DND-41 (cell line): ENCODE measurements at regions not wholly inside any gene's neighbourhood (a gene's known extent, or its start where the extent isn't known, plus 50 kb on each side); places are given as distances from the start of the nearest gene placed in this dataset.

Experiments used
- ATAC-seq: fragments of 200-7000 bp; cut with Tn5 transposase; 3 replicates; pipeline ENCODE4 v1.9.1; 2021; ENCODE audit warnings: low read depth; ENCODE audit not compliant: insufficient read depth
- DNase-seq: peaks from one replicate; pipeline ENCODE4 v3.0.0-alpha.2; 2020
- H2AFZ ChIP-seq: 2 replicates; pipeline ENCODE4 v1.6.0; 2012; ENCODE audit warnings: low read depth, low read length
- H3K27ac ChIP-seq: 2 replicates; pipeline ENCODE4 v1.5.1; 2012; ENCODE audit warnings: low read length, inconsistent platforms
- H3K27me3 ChIP-seq: fragments of 200-600 bp; sonication (generic); 2 replicates; pipeline ENCODE4 v1.6.0; 2012; ENCODE audit warnings: low read length, mild to moderate bottlenecking, inconsistent platforms; ENCODE audit not compliant: insufficient read depth, poor library complexity
- H3K36me3 ChIP-seq: 2 replicates; pipeline ENCODE4 v1.5.1; 2012; ENCODE audit warnings: low read length, inconsistent platforms; ENCODE audit not compliant: insufficient read depth
- H3K4me1 ChIP-seq: 2 replicates; pipeline ENCODE4 v1.5.1; 2012; ENCODE audit warnings: mild to moderate bottlenecking, low read length; ENCODE audit not compliant: insufficient read depth
- H3K4me2 ChIP-seq: 2 replicates; pipeline ENCODE4 v1.6.0; 2012; ENCODE audit warnings: mild to moderate bottlenecking, moderate library complexity, low read length, inconsistent platforms; ENCODE audit not compliant: insufficient read depth
- H3K4me3 ChIP-seq, 2 experiments: fragments of 200-600 bp in 1 of 2; shearing (Covaris generic) in 1 of 2; 2 replicates each; pipeline ENCODE4 v1.5.1; 2012 to 2016; ENCODE audit warnings: inconsistent platforms in 2 of 2, low read length in 2 of 2, mild to moderate bottlenecking in 2 of 2, low read depth in 1 of 2, moderate library complexity in 1 of 2
- H3K79me2 ChIP-seq: 2 replicates; pipeline ENCODE4 v1.6.0; 2012; ENCODE audit warnings: low read length, inconsistent platforms; ENCODE audit not compliant: insufficient read depth
- H3K9ac ChIP-seq: 2 replicates; pipeline ENCODE4 v1.6.0; 2012; ENCODE audit warnings: low read depth, mild to moderate bottlenecking, inconsistent platforms, low read length, moderate library complexity
- H3K9me3 ChIP-seq: 2 replicates; pipeline ENCODE4 v1.5.1; 2012; ENCODE audit warnings: low read length, moderate library complexity, mild to moderate bottlenecking, inconsistent platforms; ENCODE audit not compliant: insufficient read depth, severe bottlenecking
- H4K20me1 ChIP-seq: 2 replicates; pipeline ENCODE4 v1.6.0; 2012; ENCODE audit warnings: low read length; ENCODE audit not compliant: insufficient read depth
- EZH2 ChIP-seq: IDR thresholded peaks from 3 replicates; pipeline ENCODE4 v1.6.1; 2012; ENCODE audit warnings: borderline replicate concordance, low read depth, mild to moderate bottlenecking, moderate library complexity, low read length, inconsistent platforms; ENCODE audit not compliant: severe bottlenecking
- TF ChIP-seq, protein P1 (sequence below): IDR thresholded peaks from 2 replicates; pipeline ENCODE4 v1.5.1; 2012; ENCODE audit warnings: borderline replicate concordance, low read length, moderate library complexity, mild to moderate bottlenecking; ENCODE audit not compliant: poor library complexity, severe bottlenecking; ENCODE audit errors: extremely low read depth

DNA sequence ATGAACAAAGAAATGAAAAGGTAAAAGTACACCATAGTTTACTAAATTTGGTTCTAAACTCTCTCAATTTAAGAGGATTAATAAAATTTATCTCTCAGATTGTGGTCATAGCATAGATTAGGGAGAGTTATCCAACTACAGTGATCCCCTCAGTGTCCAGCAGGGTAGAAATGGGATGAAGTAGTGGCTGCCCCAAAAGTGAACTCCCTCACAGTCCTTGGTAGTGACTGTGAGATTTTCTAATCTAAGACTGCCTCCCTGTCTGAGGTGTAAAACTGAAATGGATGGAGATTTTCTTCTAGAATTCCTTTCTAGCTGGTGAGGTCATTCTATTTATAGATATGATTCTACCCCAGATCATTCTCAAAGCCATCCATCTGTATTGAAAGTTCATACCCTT is 455.5 kb downstream of the ACTL7B start:
- Histone ChIP-seq H4K20me1 (no peaks in the 10 kb centered on the region), H3K36me3 (no peaks in the 10 kb centered on the region), H3K27me3 (no peaks in the 10 kb centered on the region), H3K27ac (no peak overlapping the region), H3K4me1 (no peaks in the 10 kb centered on the region), H3K4me2 (no peak overlapping the region), H3K4me3 (no peak overlapping the region), H3K9me3 (no peaks in the 10 kb centered on the region), H3K79me2 (no peaks in the 10 kb centered on the region), H2AFZ (no peak overlapping the region), H3K9ac (no peak overlapping the region)
- TF ChIP-seq, protein P1, sequence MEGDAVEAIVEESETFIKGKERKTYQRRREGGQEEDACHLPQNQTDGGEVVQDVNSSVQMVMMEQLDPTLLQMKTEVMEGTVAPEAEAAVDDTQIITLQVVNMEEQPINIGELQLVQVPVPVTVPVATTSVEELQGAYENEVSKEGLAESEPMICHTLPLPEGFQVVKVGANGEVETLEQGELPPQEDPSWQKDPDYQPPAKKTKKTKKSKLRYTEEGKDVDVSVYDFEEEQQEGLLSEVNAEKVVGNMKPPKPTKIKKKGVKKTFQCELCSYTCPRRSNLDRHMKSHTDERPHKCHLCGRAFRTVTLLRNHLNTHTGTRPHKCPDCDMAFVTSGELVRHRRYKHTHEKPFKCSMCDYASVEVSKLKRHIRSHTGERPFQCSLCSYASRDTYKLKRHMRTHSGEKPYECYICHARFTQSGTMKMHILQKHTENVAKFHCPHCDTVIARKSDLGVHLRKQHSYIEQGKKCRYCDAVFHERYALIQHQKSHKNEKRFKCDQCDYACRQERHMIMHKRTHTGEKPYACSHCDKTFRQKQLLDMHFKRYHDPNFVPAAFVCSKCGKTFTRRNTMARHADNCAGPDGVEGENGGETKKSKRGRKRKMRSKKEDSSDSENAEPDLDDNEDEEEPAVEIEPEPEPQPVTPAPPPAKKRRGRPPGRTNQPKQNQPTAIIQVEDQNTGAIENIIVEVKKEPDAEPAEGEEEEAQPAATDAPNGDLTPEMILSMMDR = no peak
- no peak for TF ChIP-seq EZH2
- DNase-seq (no peak), ATAC-seq (no peak)

DNA sequence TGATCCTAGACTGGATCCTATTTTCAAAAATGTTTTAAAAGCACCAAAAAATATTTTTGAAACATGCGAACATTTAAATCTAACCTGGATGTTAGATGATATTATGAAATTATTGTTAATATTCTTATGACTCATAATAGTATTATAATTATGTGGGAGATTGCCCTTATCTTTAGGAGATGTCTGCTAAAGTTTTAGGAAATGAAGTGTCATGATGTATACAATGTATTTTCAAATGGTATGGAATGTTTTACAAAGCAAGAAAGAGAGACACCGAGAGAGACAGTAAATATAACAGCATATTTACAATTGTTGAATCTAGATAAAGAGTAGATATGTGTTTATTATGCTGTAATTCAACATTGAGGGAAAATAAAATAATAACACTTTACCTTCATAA is 455.9 kb downstream of the ACTL7B start:
- Histone ChIP-seq H3K4me3 (no peak overlapping the region), H2AFZ (no peak overlapping the region)
- no peak for TF ChIP-seq EZH2
- TF ChIP-seq, protein P1 = no peak

GRCh38 chr9:108397286-108397685 is 458.5 kb downstream of the ACTL7B start:
- Histone ChIP-seq H4K20me1 (no peaks in the 10 kb centered on the region), H3K9ac (no peak overlapping the region), H3K4me2 (no peak overlapping the region), H3K79me2 (no peaks in the 10 kb centered on the region), H3K4me3 (no peak overlapping the region), H3K4me1 (no peaks in the 10 kb centered on the region), H3K36me3 (no peaks in the 10 kb centered on the region), H3K9me3 (no peaks in the 10 kb centered on the region), H3K27me3 (no peaks in the 10 kb centered on the region), H2AFZ (no peak overlapping the region), H3K27ac (no peak overlapping the region)
- no peak for DNase-seq
- no peak for TF ChIP-seq EZH2
- TF ChIP-seq, protein P1 = no peak
- ATAC-seq = no peak

More for the DNA sequence above, 455.9 kb downstream of the ACTL7B start:
- H3K4me1 ChIP-seq = no peaks in the 10 kb centered on the region
- no peaks in the 10 kb centered on the region for H3K9me3 ChIP-seq
- H3K27ac ChIP-seq = no peak overlapping the region
- DNase-seq (no peak), ATAC-seq (no peak)
- H3K79me2 ChIP-seq = no peaks in the 10 kb centered on the region
- no peak overlapping the region for H3K4me2 ChIP-seq
- H3K27me3 ChIP-seq = no peaks in the 10 kb centered on the region
- H3K9ac ChIP-seq = no peak overlapping the region
- H4K20me1 ChIP-seq = no peaks in the 10 kb centered on the region
- H3K36me3 ChIP-seq = no peaks in the 10 kb centered on the region

DNA sequence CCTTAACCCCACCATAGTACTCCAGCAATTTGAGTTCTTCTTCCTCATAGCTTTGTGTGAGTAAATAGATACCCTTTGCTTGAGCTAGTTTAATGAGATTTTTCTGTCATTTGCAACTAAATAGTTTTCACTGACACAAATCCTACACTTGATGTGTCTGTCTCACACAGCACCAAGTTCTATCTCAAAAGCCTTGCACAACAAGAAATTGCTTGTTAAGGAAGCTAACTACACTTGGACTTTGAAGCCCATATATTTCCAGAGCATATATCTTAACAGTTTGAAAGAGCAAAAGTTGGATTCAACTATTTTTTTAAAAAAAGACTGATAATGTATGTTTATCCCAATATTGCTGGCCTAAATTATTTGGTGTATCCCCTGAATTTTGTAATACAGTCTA is 459.2 kb downstream of the ACTL7B start:
- Histone ChIP-seq H2AFZ (no peak overlapping the region), H3K4me1 (no peaks in the 10 kb centered on the region), H3K4me3 (no peak overlapping the region), H3K36me3 (no peaks in the 10 kb centered on the region), H3K9me3 (no peaks in the 10 kb centered on the region), H3K79me2 (no peaks in the 10 kb centered on the region), H4K20me1 (no peaks in the 10 kb centered on the region), H3K4me2 (no peak overlapping the region), H3K27me3 (no peaks in the 10 kb centered on the region), H3K9ac (no peak overlapping the region), H3K27ac (no peak overlapping the region)
- DNase-seq (no peak), ATAC-seq (no peak)
- no peak for TF ChIP-seq EZH2
- TF ChIP-seq, protein P1 = no peak
